ENCODE measurements at regions not wholly inside any gene's neighbourhood (a gene's known extent, or its start where the extent isn't known, plus 50 kb on each side); places are given as distances from the start of the nearest gene placed in this dataset.

DNA sequence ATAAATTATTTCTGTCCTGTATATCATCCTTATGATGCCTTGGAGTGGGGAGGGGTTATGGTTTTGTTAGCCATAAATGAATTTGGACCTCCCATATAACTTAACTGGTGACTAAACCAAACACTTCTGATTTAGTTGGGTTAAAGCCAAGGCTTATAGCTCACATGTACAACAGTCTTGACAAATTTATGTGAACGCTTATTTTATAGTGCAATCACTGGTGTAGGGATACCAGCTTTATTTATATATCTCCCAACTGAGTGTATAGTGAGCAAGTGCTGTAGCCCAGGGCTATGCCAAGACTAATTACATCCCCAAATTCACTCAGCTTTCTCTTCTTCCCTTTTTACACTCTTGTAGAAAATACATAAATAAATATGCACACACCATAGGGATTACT, 956.2 kb downstream of the SORCS3 start:
- no peak for DNase-seq
- intact Hi-C loops (cut with DNase I; ENCODE audit: low total_unique reads) = no loop called here
- Histone ChIP-seq H3K27ac (no peak overlapping the region), H3K4me1 (no peaks in the 10 kb centered on the region), H3K4me3 (no peak overlapping the region), H3K36me3 (no peaks in the 10 kb centered on the region), H3K9me3 (peaks cover 0 to 3% (median 0%) of the 10 kb centered on the region in 8 donors), H3K27me3 (replicated peaks in 1 of 7) (no peaks in the 10 kb centered on the region)
- 81 to 95% (median 88%) methylated on average over 1 of the region's 1 CpG for WGBS, 5 donors
- TF ChIP-seq POLR2AphosphoS5 (IDR thresholded peaks at IDR 0.05) (no peak), POLR2A (IDR thresholded peaks at IDR 0.05) (no peak)
- TF ChIP-seq, protein P1, sequence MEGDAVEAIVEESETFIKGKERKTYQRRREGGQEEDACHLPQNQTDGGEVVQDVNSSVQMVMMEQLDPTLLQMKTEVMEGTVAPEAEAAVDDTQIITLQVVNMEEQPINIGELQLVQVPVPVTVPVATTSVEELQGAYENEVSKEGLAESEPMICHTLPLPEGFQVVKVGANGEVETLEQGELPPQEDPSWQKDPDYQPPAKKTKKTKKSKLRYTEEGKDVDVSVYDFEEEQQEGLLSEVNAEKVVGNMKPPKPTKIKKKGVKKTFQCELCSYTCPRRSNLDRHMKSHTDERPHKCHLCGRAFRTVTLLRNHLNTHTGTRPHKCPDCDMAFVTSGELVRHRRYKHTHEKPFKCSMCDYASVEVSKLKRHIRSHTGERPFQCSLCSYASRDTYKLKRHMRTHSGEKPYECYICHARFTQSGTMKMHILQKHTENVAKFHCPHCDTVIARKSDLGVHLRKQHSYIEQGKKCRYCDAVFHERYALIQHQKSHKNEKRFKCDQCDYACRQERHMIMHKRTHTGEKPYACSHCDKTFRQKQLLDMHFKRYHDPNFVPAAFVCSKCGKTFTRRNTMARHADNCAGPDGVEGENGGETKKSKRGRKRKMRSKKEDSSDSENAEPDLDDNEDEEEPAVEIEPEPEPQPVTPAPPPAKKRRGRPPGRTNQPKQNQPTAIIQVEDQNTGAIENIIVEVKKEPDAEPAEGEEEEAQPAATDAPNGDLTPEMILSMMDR (IDR thresholded peaks at IDR 0.05 in 8 of 11, conservative IDR thresholded peaks at IDR 0.05 in 3 of 11) = no peak

DNA sequence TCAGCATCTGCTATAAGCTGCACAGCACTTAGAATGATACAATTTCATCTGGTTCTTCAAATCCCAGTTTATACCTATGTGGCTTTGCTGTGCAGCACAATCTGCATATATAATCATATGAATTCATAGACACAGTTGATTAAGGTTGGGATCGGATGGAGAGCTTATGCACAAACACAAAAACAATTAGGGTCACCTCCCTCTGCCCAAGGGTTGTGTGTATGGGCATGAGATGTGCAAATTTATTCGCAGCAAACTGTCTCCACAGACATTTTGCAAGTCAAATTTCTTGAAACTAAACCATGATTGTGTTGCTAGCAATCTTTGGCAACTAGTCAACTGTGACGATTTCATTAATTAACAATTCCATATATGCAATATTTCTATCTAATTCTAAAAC, 955.7 kb downstream of the SORCS3 start:
- DNase-seq = no peak
- Histone ChIP-seq H3K36me3 (no peaks in the 10 kb centered on the region), H3K27ac (no peak overlapping the region), H3K27me3 (replicated peaks in 1 of 7) (no peaks in the 10 kb centered on the region), H3K4me1 (no peaks in the 10 kb centered on the region), H3K9me3 (peaks cover 0 to 3% (median 0%) of the 10 kb centered on the region in 8 donors), H3K4me3 (no peak overlapping the region)
- intact Hi-C loops (cut with DNase I; ENCODE audit: low total_unique reads) = no loop called here
- TF ChIP-seq POLR2AphosphoS5 (IDR thresholded peaks at IDR 0.05) (no peak), POLR2A (IDR thresholded peaks at IDR 0.05) (no peak)
- TF ChIP-seq, protein P1 (IDR thresholded peaks at IDR 0.05 in 8 of 11, conservative IDR thresholded peaks at IDR 0.05 in 3 of 11) = no peak
- WGBS, 5 donors = 61 to 87% (median 81%) methylated on average over 3 of the region's 3 CpGs

DNA sequence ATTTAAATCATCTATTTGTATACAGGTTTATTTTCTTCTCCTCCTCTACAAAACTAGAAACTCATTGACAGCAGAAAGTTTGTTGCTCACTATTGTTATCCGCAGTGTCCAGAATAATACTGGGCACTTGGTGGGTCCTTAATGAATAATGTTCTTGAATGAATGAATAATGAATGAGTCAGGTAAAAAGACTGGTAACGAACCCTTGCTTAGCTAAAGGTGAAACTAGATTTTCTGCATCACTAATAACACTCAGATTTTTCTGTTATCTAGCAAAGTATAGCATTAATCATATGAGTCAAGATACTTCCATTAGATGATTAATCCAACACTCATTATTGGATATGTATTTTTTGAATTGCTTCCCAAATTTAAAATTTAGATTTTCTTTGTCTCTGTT, 953.2 kb downstream of the SORCS3 start:
- no peak overlapping the region for H3K4me3 ChIP-seq
- H3K4me1 ChIP-seq = no peaks in the 10 kb centered on the region
- H3K9me3 ChIP-seq = no peaks in the 10 kb centered on the region
- intact Hi-C loops (cut with DNase I; ENCODE audit: low total_unique reads) = no loop called here
- H3K27me3 ChIP-seq (replicated peaks in 1 of 7) = no peaks in the 10 kb centered on the region
- H3K27ac ChIP-seq = no peak overlapping the region
- TF ChIP-seq POLR2A (IDR thresholded peaks at IDR 0.05) = no peak
- TF ChIP-seq POLR2AphosphoS5 (IDR thresholded peaks at IDR 0.05) = no peak
- TF ChIP-seq, protein P1 (IDR thresholded peaks at IDR 0.05 in 8 of 11, conservative IDR thresholded peaks at IDR 0.05 in 3 of 11) = no peak
- no peak for DNase-seq
- H3K36me3 ChIP-seq = no peaks in the 10 kb centered on the region
- WGBS, 5 donors = 69 to 84% (median 79%) methylated on average over 2 of the region's 2 CpGs

DNA sequence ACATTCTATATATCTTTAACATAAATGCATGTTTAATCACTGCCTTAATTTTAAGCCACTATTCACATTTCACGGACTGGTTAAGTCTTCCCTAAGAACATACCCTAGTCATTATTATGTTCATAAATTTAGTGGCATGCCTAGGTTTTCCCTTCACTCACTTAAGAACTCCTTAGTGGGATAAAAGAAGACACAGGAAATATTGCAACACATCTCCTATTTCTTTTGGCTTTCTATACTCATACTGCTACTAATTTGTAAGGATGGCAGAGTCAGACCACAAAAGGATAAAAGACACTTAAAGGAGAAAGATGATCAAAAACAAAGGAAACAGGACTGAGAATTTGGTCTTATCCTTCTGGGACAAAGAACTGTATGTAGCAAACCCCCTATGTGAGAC, 951.4 kb downstream of the SORCS3 start:
- Histone ChIP-seq H3K27ac (no peak overlapping the region), H3K4me3 (no peak overlapping the region), H3K36me3 (no peaks in the 10 kb centered on the region), H3K9me3 (no peaks in the 10 kb centered on the region), H3K4me1 (no peaks in the 10 kb centered on the region), H3K27me3 (replicated peaks in 1 of 7) (no peaks in the 10 kb centered on the region)
- intact Hi-C loops (cut with DNase I; ENCODE audit: low total_unique reads) = no loop called here
- TF ChIP-seq POLR2A (IDR thresholded peaks at IDR 0.05) (no peak), POLR2AphosphoS5 (IDR thresholded peaks at IDR 0.05) (no peak)
- TF ChIP-seq, protein P1 (IDR thresholded peaks at IDR 0.05 in 8 of 11, conservative IDR thresholded peaks at IDR 0.05 in 3 of 11) = no peak
- DNase-seq = no peak
- 80 to 84% (median 84%) methylated on average over 1 of the region's 1 CpG for WGBS, 5 donors

All from spleen (tissue), 11 donors.